H1 (cell line): ENCODE measurements at regions not wholly inside any gene's neighbourhood (a gene's known extent, or its start where the extent isn't known, plus 50 kb on each side); places are given as distances from the start of the nearest gene placed in this dataset.

ENCODE experiments used
- CEBPB ChIP-seq: IDR thresholded peaks from 2 replicates; pipeline ENCODE4 v1.6.1; 2012; ENCODE audit warnings: low read depth, low read length
- CHD2 ChIP-seq: IDR thresholded peaks from 2 replicates; pipeline ENCODE4 v1.6.1; 2012; ENCODE audit warnings: low read length, improper control_type of control experiment
- EGR1 ChIP-seq: IDR thresholded peaks from 2 replicates; pipeline ENCODE4 v1.6.1; 2011; ENCODE audit warnings: low read depth, low read length, borderline replicate concordance
- EP300 ChIP-seq, 2 experiments: IDR thresholded peaks; 1 replicate in 1 of 2; 2 replicates in 1 of 2; pipeline ENCODE4 v1.6.1; 2011 to 2012; ENCODE audit warnings: low read depth in 2 of 2, low read length in 2 of 2, mild to moderate bottlenecking in 2 of 2, borderline replicate concordance in 1 of 2, inconsistent platforms in 1 of 2, moderate library complexity in 1 of 2
- GABPA ChIP-seq: IDR thresholded peaks from 2 replicates; pipeline ENCODE4 v1.6.1; 2011; ENCODE audit warnings: mild to moderate bottlenecking, low read length, moderate library complexity, borderline replicate concordance; ENCODE audit not compliant: insufficient read depth
- POLR2A ChIP-seq, 2 experiments: IDR thresholded peaks; 1 replicate in 1 of 2; 2 replicates in 1 of 2; pipeline ENCODE4 v1.6.1; 2011; ENCODE audit warnings: low read depth in 2 of 2, low read length in 2 of 2, mild to moderate bottlenecking in 2 of 2; ENCODE audit errors: control extremely low read depth in 1 of 2
- POLR2AphosphoS5 ChIP-seq: IDR thresholded peaks from 2 replicates; pipeline ENCODE4 v1.6.1; 2011; ENCODE audit warnings: low read depth, low read length
- SAP30 ChIP-seq: fragments of 300-600 bp; sonication (generic); IDR thresholded peaks from 2 replicates; pipeline ENCODE4 v1.7.1; 2012; ENCODE audit warnings: low read length, moderate library complexity, mild to moderate bottlenecking, inconsistent platforms; ENCODE audit not compliant: insufficient read depth, insufficient replicate concordance
- SIN3A ChIP-seq, 2 experiments: IDR thresholded peaks in 1 of 2; conservative IDR thresholded peaks in 1 of 2; 2 replicates each; pipeline ENCODE4 v1.6.1; 2011 to 2012; ENCODE audit warnings: low read length in 2 of 2, improper control_type of control experiment in 1 of 2, low read depth in 1 of 2, mild to moderate bottlenecking in 1 of 2
- SP4 ChIP-seq: IDR thresholded peaks from 2 replicates; pipeline ENCODE4 v1.6.1; 2012; ENCODE audit warnings: low read length, inconsistent platforms
- TBP ChIP-seq: IDR thresholded peaks from 2 replicates; pipeline ENCODE4 v1.6.1; 2011; ENCODE audit warnings: low read depth, low read length, improper control_type of control experiment
- YY1 ChIP-seq: IDR thresholded peaks from 2 replicates; pipeline ENCODE4 v1.6.1; 2011; ENCODE audit warnings: low read depth, mild to moderate bottlenecking, low read length
- TF ChIP-seq, protein P1 (sequence below), 3 experiments: IDR thresholded peaks; 1 replicate in 2 of 3; 2 replicates in 1 of 3; pipeline versions ENCODE4 v1.5.1 to v1.6.1; 2011; ENCODE audit warnings: low read length in 3 of 3, mild to moderate bottlenecking in 3 of 3, inconsistent platforms in 2 of 3, low read depth in 1 of 3, moderate library complexity in 1 of 3; ENCODE audit not compliant: insufficient read depth in 1 of 3; ENCODE audit errors: control extremely low read depth in 1 of 3
- TF ChIP-seq, protein P2 (sequence below): IDR thresholded peaks from 2 replicates; pipeline ENCODE4 v1.6.1; 2011; ENCODE audit warnings: low read depth, mild to moderate bottlenecking, low read length; ENCODE audit not compliant: insufficient read depth

DNA sequence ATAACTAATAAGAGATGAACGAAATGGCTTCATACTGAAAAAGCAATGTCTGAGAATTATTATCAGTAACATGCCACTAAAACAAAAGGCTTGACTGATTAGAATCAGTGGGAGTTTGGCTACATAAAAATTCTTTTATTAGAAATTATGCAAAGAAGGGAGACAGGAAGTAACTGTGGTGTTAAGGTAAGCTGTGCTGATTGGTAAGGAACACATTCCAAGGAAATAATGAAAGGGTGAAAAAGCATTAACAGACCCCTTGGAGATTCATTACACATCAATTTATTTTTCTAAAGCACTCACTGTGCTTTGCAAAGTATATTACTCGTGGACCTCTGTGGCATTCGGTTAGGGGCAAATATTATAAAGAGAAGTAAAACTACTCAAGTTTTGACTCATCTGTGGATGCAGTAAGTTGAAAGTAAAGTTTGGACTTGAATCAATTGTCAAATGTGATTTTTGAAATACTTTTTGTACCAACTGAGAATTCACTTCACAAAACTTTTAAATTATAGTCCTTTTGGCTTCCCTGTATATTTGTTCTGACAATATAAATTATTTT is 176.1 kb upstream of the ZPLD1 start:
- TF ChIP-seq, protein P1, sequence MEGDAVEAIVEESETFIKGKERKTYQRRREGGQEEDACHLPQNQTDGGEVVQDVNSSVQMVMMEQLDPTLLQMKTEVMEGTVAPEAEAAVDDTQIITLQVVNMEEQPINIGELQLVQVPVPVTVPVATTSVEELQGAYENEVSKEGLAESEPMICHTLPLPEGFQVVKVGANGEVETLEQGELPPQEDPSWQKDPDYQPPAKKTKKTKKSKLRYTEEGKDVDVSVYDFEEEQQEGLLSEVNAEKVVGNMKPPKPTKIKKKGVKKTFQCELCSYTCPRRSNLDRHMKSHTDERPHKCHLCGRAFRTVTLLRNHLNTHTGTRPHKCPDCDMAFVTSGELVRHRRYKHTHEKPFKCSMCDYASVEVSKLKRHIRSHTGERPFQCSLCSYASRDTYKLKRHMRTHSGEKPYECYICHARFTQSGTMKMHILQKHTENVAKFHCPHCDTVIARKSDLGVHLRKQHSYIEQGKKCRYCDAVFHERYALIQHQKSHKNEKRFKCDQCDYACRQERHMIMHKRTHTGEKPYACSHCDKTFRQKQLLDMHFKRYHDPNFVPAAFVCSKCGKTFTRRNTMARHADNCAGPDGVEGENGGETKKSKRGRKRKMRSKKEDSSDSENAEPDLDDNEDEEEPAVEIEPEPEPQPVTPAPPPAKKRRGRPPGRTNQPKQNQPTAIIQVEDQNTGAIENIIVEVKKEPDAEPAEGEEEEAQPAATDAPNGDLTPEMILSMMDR (IDR thresholded peaks at IDR 0.05; ENCODE audit: control extremely low read depth in 1 of 3, insufficient read depth in 1 of 3, low read depth in 1 of 3, low read length in 3 of 3), result no peak
- TF ChIP-seq EGR1 (no peak), SIN3A (conservative IDR thresholded peaks at IDR 0.05 in 1 of 2, IDR thresholded peaks at IDR 0.05 in 1 of 2; ENCODE audit: low read depth in 1 of 2, low read length in 2 of 2) (no peak), GABPA (no peak), POLR2AphosphoS5 (no peak), EP300 (IDR thresholded peaks at IDR 0.05; ENCODE audit: borderline replicate concordance in 1 of 2, low read depth in 2 of 2, low read length in 2 of 2) (no peak), CHD2 (no peak), SP4 (no peak), POLR2A (IDR thresholded peaks at IDR 0.05; ENCODE audit: control extremely low read depth in 1 of 2, low read depth in 2 of 2, low read length in 2 of 2) (no peak), SAP30 (no peak), YY1 (no peak), CEBPB (no peak), TBP (no peak)
- TF ChIP-seq, protein P2, sequence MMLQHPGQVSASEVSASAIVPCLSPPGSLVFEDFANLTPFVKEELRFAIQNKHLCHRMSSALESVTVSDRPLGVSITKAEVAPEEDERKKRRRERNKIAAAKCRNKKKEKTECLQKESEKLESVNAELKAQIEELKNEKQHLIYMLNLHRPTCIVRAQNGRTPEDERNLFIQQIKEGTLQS, result no peak
